Lung (tissue), 11 donors: ENCODE measurements at regions not wholly inside any gene's neighbourhood (a gene's known extent, or its start where the extent isn't known, plus 50 kb on each side); places are given as distances from the start of the nearest gene placed in this dataset.
A peak's percentile ranks its signal among the peaks of the same experiment; 100 is the strongest.

Experiments
- ATAC-seq: fragments of 200-7000 bp; cut with Tn5 transposase; one replicate; pipeline ENCODE4 v1.9.1; 2020; ENCODE audit warnings: moderate number of reproducible peaks; ENCODE audit not compliant: insufficient read depth, low FRiP score
- DNase-seq, 3 donors: peaks; one replicate each; pipeline ENCODE4 v3.0.0-alpha.2; 2013 to 2017
- H3K27ac ChIP-seq, 2 donors: one replicate each; pipeline ENCODE4 v1.5.1; 2013; ENCODE audit warnings: mild to moderate bottlenecking in 2 of 2, moderate library complexity in 2 of 2, control low read depth in 1 of 2, inconsistent platforms in 1 of 2, low read depth in 1 of 2, low read length in 1 of 2
- H3K27me3 ChIP-seq, 3 donors: one replicate each; pipeline ENCODE4 v1.5.1; 2013; ENCODE audit warnings: low read length in 2 of 3; ENCODE audit not compliant: control insufficient read depth in 3 of 3, insufficient read depth in 3 of 3
- H3K36me3 ChIP-seq, 4 donors: one replicate each; pipeline ENCODE4 v1.5.1; 2013; ENCODE audit warnings: low read length in 4 of 4, mild to moderate bottlenecking in 1 of 4, moderate library complexity in 1 of 4; ENCODE audit not compliant: control insufficient read depth in 4 of 4, insufficient read depth in 4 of 4
- H3K4me1 ChIP-seq, 5 donors: one replicate each; pipeline ENCODE4 v1.5.1; 2013; ENCODE audit warnings: low read length in 5 of 5, mild to moderate bottlenecking in 2 of 5, moderate library complexity in 1 of 5; ENCODE audit not compliant: control insufficient read depth in 5 of 5, insufficient read depth in 5 of 5
- H3K4me3 ChIP-seq: one replicate; pipeline ENCODE4 v1.5.1; 2013; ENCODE audit warnings: mild to moderate bottlenecking, control low read depth, moderate library complexity
- H3K9ac ChIP-seq, 2 donors: one replicate each; pipeline ENCODE4 v1.5.1; 2013; ENCODE audit warnings: low read length in 2 of 2, control low read depth in 1 of 2; ENCODE audit not compliant: insufficient read depth in 1 of 2
- H3K9me3 ChIP-seq, 4 donors: one replicate each; pipeline ENCODE4 v1.5.1; 2013; ENCODE audit warnings: low read length in 3 of 4, mild to moderate bottlenecking in 1 of 4, moderate library complexity in 1 of 4; ENCODE audit not compliant: control insufficient read depth in 4 of 4, insufficient read depth in 3 of 4
- WGBS, 2 donors: extraction: QIAGEN DNeasy Blood & Tissue Kit; methylation state at CpG; one replicate each; pipeline ENCODE4 v1.1.7; 2013; 5-methylcytosine and 5-hydroxymethylcytosine counted together
- TF ChIP-seq, protein P1 (sequence below): IDR thresholded peaks from 2 replicates; pipeline ENCODE4 v1.5.1; 2012; ENCODE audit warnings: mild to moderate bottlenecking; ENCODE audit errors: control extremely low read depth, extremely low read depth
- donor health status: control.
- donor health status: control.
- donor health status: Bipolar disorder and iron deficiency.
- donor health status: healthy.
- donor health status: DM: yes; HTN: yes; CAD: no.

DNA sequence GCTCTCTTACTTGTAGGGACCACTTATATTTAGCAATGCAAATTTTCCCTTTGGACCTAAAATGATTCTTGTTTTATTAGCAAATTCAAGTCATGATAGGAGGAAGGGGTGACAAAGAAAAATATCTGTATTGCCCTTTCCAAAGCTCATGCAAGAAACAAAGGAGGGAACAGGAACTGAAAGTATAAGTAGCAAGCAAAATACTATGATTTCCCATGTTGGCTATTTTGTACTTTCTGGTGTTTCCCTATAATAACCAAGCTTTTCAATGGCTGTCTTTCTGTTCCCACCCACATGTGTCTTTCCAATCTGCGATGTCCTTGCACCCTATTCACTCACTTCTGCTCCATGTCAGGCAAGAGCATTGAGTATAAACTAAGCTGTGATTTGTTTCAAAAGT, 279.7 kb downstream of the RNF144A start:
- Histone ChIP-seq H3K4me3 (no peak overlapping the region), H3K9me3 (no peaks in the 10 kb centered on the region), H3K9ac (no peak overlapping the region), H3K36me3 (no peaks in the 10 kb centered on the region), H3K27ac (no peak overlapping the region), H3K4me1 (peaks cover 0 to 2% (median 0%) of the 10 kb centered on the region in 5 donors), H3K27me3 (no peaks in the 10 kb centered on the region)
- 86 to 91% methylated on average over 1 of the region's 1 CpG for WGBS, 2 donors
- no peak for DNase-seq
- no peak for ATAC-seq
- TF ChIP-seq, protein P1, sequence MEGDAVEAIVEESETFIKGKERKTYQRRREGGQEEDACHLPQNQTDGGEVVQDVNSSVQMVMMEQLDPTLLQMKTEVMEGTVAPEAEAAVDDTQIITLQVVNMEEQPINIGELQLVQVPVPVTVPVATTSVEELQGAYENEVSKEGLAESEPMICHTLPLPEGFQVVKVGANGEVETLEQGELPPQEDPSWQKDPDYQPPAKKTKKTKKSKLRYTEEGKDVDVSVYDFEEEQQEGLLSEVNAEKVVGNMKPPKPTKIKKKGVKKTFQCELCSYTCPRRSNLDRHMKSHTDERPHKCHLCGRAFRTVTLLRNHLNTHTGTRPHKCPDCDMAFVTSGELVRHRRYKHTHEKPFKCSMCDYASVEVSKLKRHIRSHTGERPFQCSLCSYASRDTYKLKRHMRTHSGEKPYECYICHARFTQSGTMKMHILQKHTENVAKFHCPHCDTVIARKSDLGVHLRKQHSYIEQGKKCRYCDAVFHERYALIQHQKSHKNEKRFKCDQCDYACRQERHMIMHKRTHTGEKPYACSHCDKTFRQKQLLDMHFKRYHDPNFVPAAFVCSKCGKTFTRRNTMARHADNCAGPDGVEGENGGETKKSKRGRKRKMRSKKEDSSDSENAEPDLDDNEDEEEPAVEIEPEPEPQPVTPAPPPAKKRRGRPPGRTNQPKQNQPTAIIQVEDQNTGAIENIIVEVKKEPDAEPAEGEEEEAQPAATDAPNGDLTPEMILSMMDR: no peak

DNA sequence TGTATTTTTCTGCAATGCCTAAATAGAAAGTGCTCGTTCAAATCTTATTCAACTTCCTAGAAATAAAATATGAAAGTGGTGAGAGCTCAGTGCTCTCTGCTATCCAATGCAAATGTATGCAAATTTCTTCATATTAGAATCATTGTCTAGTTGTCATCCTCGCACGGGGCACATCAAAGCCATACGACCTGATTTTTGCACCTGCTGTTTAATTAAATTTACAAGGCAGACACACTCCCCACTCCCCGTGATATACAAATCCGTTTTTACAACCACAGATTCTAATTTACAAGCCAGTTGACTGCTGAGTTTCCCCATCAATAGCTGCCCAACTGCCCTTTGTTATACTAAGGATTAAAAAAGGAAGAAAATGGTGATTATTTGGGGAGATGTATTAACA, 284.6 kb downstream of the RNF144A start:
- Histone ChIP-seq H3K36me3 (no peaks in the 10 kb centered on the region), H3K27me3 (no peaks in the 10 kb centered on the region), H3K4me3 (no peak overlapping the region), H3K27ac (no peak overlapping the region), H3K4me1 (no peaks in the 10 kb centered on the region), H3K9me3 (no peaks in the 10 kb centered on the region), H3K9ac (no peak overlapping the region)
- ATAC-seq (no peak), DNase-seq (no peak)
- 74 to 84% methylated on average over 6 of the region's 6 CpGs for WGBS, 2 donors
- TF ChIP-seq, protein P1: no peak

DNA sequence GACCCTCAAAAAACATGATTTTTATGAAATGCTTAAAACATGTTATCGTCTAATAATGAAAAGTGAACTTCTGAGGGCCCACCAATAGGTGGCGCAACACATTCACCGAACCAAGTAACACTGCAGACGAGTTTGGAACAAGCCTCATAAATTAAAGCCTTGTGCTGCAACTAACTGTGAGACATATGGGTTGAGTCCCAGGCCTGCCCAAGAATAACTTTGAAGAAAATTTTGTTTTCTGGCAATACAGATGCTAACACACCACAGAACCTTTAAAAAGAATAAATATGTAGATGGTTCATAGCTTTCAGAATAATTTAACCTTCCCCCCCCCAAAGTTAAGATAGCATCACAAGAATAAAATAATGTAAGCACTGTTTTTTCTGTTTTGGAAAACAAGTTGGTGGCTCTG, 285.9 kb downstream of the RNF144A start:
- Histone ChIP-seq H3K9ac (no peak overlapping the region), H3K9me3 (no peaks in the 10 kb centered on the region), H3K4me1 (no peaks in the 10 kb centered on the region), H3K36me3 (no peaks in the 10 kb centered on the region), H3K27ac (no peak overlapping the region), H3K27me3 (no peaks in the 10 kb centered on the region), H3K4me3 (no peak overlapping the region)
- TF ChIP-seq, protein P1: peak; percentile 69
- no peak for ATAC-seq
- DNase-seq: peak; percentile 72 to 90 (median 81)
- 3 to 4% methylated on average over 4 of the region's 4 CpGs for WGBS, 2 donors

DNA sequence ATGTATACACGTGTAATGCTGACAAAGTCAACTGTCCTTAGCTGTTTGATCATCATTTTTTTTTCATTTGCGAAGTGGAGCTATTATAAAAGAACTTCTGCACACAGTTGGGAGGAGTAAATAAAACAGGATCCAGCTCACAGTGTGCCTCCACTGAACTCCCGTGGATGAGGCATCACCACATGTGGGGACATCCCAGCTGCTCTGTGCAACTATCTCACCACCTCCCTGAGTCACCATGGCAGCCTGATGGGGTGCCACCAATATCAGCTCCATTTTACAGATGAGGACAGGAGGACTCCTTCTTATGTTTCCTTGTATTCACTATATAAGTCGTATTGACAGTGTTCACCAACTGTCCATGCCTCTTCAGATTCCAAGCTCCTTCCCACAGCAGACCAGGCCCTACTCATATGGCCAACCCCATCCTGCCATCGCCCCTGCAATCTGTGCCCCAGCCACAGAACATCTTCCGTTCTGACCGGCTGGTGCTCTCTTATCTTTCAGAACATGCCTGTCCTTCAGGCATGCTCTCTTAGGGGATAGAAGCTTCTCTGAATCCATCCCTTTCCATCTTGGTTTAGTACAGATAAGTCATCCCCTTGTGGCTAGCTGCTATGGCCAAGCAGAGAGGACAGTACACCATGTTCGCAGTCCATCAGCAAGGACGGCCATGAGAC, 288.1 kb downstream of the RNF144A start:
- Histone ChIP-seq H3K4me1 (peaks cover 0 to 1% (median 0%) of the 10 kb centered on the region in 5 donors), H3K27ac (no peak overlapping the region), H3K9me3 (no peaks in the 10 kb centered on the region), H3K27me3 (no peaks in the 10 kb centered on the region), H3K4me3 (no peak overlapping the region), H3K36me3 (no peaks in the 10 kb centered on the region), H3K9ac (no peak overlapping the region)
- DNase-seq: no peak
- WGBS, 2 donors: 90 to 91% methylated on average over 9 of the region's 9 CpGs
- TF ChIP-seq, protein P1: no peak
- no peak for ATAC-seq
